ENCODE measurements at regions not wholly inside any gene's neighbourhood (a gene's known extent, or its start where the extent isn't known, plus 50 kb on each side); places are given as distances from the start of the nearest gene placed in this dataset.
"Not testable (repeated sequence)": the region's sequence is repeated elsewhere in the genome, so short reads cannot be mapped to it uniquely, and the experiment has no call there.

GRCh38 chr4:164070625-164071024, 576.1 kb downstream of the TMA16 start:
- no peak for DNase-seq (ENCODE audit: low read depth in 2 of 2, low spot score in 1 of 2)

- DNase-seq (ENCODE audit: low read depth in 2 of 2, low spot score in 1 of 2) = no peak
Measured at GRCh38 chr4:164081371-164081770, 586.9 kb downstream of the TMA16 start.

- DNase-seq (ENCODE audit: low read depth in 2 of 2, low spot score in 1 of 2) = no peak
Measured at GRCh38 chr4:164081801-164082200, 587.3 kb downstream of the TMA16 start.

- no peak for DNase-seq (ENCODE audit: low read depth in 2 of 2, low spot score in 1 of 2)
Measured at GRCh38 chr4:164087733-164088132, 593.2 kb downstream of the TMA16 start.

GRCh38 chr4:164095313-164096110, 601.0 kb downstream of the TMA16 start:
- DNase-seq (ENCODE audit: low read depth in 2 of 2, low spot score in 1 of 2) = no peak

- DNase-seq (ENCODE audit: low read depth in 2 of 2, low spot score in 1 of 2) = no peak
Measured at GRCh38 chr4:164096766-164097518, 602.5 kb downstream of the TMA16 start.

- not testable (repeated sequence) for DNase-seq (ENCODE audit: low read depth in 2 of 2, low spot score in 1 of 2)
Measured at GRCh38 chr4:164100741-164101365, 606.4 kb downstream of the TMA16 start.

- DNase-seq (ENCODE audit: low read depth in 2 of 2, low spot score in 1 of 2) = no peak
Measured at GRCh38 chr4:164108971-164109370, 614.5 kb downstream of the TMA16 start.

- DNase-seq (ENCODE audit: low read depth in 2 of 2, low spot score in 1 of 2) = no peak
Measured at GRCh38 chr4:164109503-164109902, 615.0 kb downstream of the TMA16 start.

GRCh38 chr4:164115236-164115635, 620.7 kb downstream of the TMA16 start:
- DNase-seq (ENCODE audit: low read depth in 2 of 2, low spot score in 1 of 2) = no peak

GRCh38 chr4:164116286-164116685, 621.8 kb downstream of the TMA16 start:
- DNase-seq (ENCODE audit: low read depth in 2 of 2, low spot score in 1 of 2) = no peak

- no peak for DNase-seq (ENCODE audit: low read depth in 2 of 2, low spot score in 1 of 2)
Measured at GRCh38 chr4:164134388-164134787, 619.5 kb upstream of the SMIM31 start.

GRCh38 chr4:164136180-164136616, 617.7 kb upstream of the SMIM31 start:
- DNase-seq (ENCODE audit: low read depth in 2 of 2, low spot score in 1 of 2) = no peak

- DNase-seq (ENCODE audit: low read depth in 2 of 2, low spot score in 1 of 2) = no peak
Measured at GRCh38 chr4:164138521-164138920, 615.4 kb upstream of the SMIM31 start.

- DNase-seq (ENCODE audit: low read depth in 2 of 2, low spot score in 1 of 2) = no peak
Measured at GRCh38 chr4:164139291-164139690, 614.6 kb upstream of the SMIM31 start.

- not testable (repeated sequence) for DNase-seq (ENCODE audit: low read depth in 2 of 2, low spot score in 1 of 2)
Measured at GRCh38 chr4:164141755-164142375, 612.1 kb upstream of the SMIM31 start.

GRCh38 chr4:164154416-164154815, 599.5 kb upstream of the SMIM31 start:
- DNase-seq (ENCODE audit: low read depth in 2 of 2, low spot score in 1 of 2) = no peak

GRCh38 chr4:164169591-164169990, 584.3 kb upstream of the SMIM31 start:
- no peak for DNase-seq (ENCODE audit: low read depth in 2 of 2, low spot score in 1 of 2)

GRCh38 chr4:164177153-164177552, 576.8 kb upstream of the SMIM31 start:
- DNase-seq (ENCODE audit: low read depth in 2 of 2, low spot score in 1 of 2) = no peak

GRCh38 chr4:164177753-164178152, 576.2 kb upstream of the SMIM31 start:
- no peak for DNase-seq (ENCODE audit: low read depth in 2 of 2, low spot score in 1 of 2)

- no peak for DNase-seq (ENCODE audit: low read depth in 2 of 2, low spot score in 1 of 2)
Measured at GRCh38 chr4:164188236-164188635, 565.7 kb upstream of the SMIM31 start.
